GM21619 (cell line): ENCODE measurements at regions not wholly inside any gene's neighbourhood (a gene's known extent, or its start where the extent isn't known, plus 50 kb on each side); places are given as distances from the start of the nearest gene placed in this dataset.
"Not testable (repeated sequence)": the region's sequence is repeated elsewhere in the genome, so short reads cannot be mapped to it uniquely, and the experiment has no call there.

Source experiments
- ATAC-seq: cut with Tn5 transposase; IDR thresholded peaks from one replicate; pipeline ENCODE4 v1.9.1; 2021; ENCODE audit not compliant: unreplicated experiment

DNA sequence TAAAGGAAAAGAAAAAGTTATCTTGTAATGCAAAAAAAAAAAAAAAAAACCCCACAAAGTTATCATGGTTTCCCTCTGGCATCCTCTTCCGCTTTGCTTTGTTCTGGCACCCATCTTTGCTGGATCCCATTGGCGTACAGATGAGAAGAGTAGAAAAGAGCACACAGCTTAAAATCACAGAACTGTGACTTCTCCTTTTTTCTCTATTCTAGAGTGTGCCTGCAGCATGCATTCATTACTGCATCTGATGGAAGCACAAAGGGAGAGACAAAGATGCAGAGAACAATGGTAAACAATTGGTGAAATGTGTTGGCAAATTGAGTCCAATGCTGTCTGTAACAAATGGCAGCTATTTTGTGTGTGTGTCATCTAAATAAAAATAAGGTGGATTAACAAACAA is 440.8 kb upstream of the PIK3R1 start:
- no peak for ATAC-seq

DNA sequence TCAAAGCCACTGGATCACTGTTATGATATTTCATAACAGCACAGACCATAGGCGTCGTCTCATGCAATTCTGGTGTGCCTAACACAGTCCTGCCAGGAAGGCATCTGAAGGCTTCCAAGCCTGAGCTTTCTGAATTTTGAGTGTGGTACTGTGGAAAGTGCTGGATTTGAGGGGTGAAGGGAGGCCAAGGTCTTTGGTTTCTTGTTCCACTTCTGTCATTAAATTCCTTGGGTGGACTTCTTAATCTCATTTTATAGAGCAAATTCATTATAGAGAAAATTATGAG is 441.3 kb upstream of the PIK3R1 start:
- ATAC-seq, result no peak

- no peak for ATAC-seq
Measured at GRCh38 chr5:67773411-67774266, 441.9 kb upstream of the PIK3R1 start.

DNA sequence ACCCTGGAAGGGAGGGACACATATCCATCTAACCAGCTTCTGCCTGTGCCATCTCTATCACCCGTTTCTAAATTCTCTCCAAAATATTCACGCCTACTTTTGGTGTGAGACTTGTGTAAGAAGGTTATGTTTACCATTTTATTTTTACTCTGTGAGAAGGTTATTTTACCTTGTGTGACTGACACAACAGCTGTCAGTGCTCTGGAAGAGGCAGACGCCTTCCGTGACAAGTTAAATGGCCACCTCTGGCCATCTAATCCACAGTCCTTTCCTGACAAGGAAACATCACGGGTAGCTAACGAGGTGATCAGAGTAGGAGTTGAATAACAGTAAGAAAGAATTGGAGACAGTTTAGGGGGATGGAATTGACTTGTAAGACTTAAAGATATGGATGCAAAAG is 443.8 kb upstream of the PIK3R1 start:
- no peak for ATAC-seq

DNA sequence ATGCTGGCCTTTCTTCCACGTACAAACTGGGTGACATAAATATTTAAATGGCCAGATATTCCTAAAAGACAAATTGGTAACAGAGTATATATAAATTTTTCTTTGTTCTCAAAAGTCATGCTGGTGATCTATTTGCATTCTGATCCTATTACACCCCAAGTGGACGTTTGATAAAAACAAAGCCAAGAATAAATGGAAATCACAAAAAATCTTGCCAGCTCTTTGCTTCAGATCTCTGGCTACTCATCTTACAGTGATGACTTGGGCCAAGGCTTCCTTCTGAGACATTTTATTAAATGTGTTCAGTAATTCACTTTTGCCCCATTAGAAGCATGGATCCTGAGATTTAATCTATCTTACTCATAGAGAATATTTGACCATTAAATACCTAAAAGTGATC is 444.3 kb upstream of the PIK3R1 start:
- ATAC-seq, result no peak

DNA sequence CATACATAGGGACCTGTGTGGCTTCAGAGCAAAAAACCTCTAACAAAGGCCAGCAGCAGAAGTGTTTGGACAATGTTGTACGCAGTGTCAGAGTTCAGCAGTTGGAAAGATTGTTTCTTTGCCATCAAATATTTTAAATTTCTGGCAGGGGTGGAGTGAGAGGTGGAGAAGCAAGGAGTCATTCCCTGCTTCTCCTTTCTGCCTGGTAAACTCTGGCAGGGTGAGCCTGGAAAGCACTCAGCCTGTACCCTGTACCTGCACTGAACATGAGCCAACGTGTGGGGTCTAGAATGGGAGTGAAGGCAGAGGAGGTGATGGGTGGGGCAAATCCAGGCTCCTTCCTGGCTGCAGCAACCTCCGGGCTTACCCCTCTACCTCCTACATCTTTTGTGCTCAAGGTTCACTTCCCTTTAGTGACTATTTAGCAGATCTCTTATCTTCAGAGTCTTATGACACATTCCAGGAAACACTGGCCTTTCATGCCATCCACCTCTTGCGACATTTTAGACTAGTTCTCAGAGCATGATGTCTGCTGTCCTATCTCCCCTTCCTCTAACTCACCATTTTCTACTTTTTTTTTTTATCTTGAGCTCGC is 445.0 kb upstream of the PIK3R1 start:
- ATAC-seq, result no peak

- ATAC-seq, result no peak
Measured at GRCh38 chr5:67765697-67766096, 449.9 kb upstream of the PIK3R1 start.

DNA sequence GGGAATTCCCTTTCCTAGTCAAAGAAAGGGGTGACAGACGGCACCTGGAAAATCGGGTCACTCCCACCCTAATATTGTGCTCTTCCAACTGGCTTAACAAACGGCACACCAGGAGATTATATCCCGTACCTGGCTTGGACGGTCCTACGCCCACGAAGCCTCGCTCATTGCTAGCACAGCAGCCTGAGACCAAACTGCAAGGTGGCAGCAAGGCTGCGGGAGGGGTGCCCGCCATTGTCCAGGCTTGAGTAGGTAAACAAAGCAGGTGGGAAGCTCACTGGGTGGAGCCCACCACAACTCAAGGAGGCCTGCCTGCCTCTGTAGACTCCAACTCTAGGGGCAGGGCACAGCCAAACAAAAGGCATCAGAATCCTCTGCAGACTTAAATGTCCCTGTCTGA is 457.8 kb upstream of the PIK3R1 start:
- ATAC-seq, result not testable (repeated sequence)

DNA sequence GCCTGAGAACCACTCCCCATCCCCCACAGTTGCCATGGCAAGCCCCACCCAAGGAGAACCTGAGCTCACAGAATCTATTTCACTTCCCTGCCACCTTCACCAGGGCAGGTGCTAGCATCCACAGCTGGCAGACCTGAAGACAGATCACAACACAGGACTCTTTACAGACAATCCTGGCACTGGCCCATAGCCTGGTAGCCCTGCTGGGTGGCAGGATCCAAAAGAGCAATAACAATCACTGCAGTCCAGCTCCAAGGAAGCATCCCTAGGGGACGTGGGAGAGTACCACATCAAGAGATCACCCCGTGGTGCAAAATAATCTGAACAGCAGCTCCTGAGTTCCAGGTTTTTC is 463.2 kb upstream of the PIK3R1 start:
- no peak for ATAC-seq

DNA sequence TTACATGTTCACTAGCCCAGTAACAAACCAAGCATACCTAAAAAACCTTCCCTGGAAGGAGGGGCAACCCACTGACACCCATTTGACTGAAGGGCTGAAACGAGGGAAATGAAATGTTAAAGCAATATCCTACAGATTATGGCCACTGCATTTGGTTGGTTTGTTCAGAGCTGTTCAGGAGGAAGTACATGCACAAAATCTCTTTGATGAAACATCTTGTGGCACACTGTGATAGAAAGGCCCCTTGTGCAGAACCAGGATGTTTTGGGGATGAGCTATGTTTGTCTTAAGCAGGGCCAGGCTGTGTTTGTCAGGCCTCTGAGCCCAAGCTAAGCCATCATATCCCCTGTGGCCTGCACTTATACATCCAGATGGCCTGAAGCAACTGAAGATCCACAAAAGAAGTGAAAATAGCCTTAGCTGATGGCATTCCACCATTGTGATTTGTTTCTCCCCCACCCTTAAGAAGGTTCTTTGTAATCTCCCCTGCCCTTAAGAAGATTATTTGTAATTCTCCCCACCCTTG is 467.3 kb upstream of the PIK3R1 start:
- ATAC-seq, result no peak

DNA sequence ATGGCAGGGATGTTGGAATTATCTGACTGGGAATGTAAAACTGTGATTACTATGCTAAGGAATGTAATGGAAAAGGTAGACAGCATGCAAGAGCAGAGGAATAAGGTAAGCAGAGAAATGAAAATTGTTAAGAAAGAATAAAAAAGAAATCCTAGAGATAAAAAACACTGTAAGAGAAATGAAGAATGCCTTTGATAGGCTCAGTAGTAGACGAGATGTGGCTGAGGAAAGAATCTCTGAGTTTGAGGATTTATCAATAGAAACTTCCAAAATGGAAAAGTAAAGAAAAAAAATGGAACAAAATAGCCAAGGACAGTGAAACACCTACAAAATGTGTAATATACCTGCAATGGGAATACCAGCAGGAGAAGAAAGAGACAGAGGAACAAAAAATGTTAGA is 468.5 kb upstream of the PIK3R1 start:
- no peak for ATAC-seq

DNA sequence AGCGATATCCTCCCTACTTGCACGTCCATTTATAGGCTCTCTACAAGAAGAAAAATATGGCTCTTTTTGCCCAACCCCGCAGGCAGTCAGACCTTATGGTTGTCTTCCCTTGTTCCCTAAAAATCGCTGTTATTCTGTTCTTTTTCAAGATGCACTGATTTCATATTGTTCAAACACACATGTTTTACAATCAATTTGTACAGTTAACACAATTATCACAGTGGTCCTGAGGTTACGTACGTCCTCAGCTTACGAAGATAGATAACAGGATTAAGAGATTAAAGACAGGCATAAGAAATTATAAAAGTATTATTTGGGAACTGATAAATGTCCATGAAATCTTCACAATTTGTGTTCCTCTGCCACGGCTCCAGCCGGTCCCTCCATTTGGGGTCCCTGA is 468.9 kb upstream of the PIK3R1 start:
- not testable (repeated sequence) for ATAC-seq

GRCh38 chr5:67746103-67746502 is 469.5 kb upstream of the PIK3R1 start:
- no peak for ATAC-seq

- ATAC-seq, result no peak
Measured at GRCh38 chr5:67732921-67733320, 482.6 kb upstream of the PIK3R1 start.

GRCh38 chr5:67732471-67732870 is 483.1 kb upstream of the PIK3R1 start:
- no peak for ATAC-seq

- no peak for ATAC-seq
Measured at GRCh38 chr5:67731886-67732285, 483.7 kb upstream of the PIK3R1 start.

DNA sequence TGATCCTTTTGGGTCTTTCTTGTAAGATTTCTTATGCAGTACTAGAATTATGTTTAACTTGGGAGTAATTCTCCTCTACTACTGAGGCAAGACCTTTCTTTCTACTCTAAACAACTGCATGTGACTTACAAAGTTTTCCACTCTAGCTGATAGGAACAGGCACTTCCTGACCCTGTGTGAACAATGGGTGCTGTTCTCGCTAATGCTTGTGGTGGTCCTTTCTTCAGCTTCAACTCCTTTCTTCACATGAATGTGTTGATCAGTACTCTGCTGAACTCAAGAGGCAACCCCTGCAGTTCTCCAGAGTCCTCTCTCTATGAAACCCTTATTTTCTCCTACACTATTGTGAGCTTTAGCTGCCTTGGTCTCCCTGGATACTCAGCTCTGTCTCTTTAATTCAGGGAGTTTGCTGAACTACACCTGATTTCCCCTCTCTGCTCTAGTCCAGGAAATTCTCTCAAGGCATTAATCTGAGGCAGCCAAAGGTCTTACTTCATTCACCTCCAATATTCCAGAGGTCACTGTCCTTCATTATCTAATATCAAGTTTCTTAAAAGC is 484.6 kb upstream of the PIK3R1 start:
- ATAC-seq, result no peak

DNA sequence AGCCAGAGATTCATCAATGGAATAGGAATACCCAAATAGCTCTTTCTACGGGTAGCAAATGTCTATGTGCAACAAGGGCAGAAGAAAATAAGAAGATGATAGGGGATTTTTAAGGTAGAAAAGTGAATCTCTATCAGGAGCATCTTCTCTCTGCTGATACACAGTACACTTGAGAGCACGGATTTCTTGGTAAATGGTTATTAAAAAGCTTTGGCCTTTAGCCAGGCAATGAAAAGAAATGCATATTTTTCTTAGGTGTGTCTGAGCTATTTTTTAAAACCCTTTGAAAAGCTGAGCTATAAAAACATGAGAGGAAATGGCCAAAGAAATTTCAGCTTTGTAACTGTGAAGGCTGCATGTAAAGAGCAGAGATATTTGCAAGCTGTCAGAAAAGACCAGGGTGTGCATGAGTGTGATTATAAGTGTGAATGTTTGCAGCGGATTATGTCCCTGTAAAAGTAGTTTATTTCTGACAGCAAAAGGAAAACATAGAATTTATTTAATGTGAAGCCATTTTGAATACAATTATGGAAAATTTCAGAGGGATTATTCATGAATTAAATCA is 487.1 kb upstream of the PIK3R1 start:
- no peak for ATAC-seq

- ATAC-seq, result no peak
Measured at GRCh38 chr5:67725604-67726003, 490.0 kb upstream of the PIK3R1 start.

GRCh38 chr5:67724412-67725135 is 491.0 kb upstream of the PIK3R1 start:
- no peak for ATAC-seq

- no peak for ATAC-seq
Measured at GRCh38 chr5:67723873-67724272, 491.7 kb upstream of the PIK3R1 start.
